Activated CD4-positive, alpha-beta T cell treated with anti-CD3 and anti-CD28 coated beads, Interleukin-2, amount 50 U/mL, for 1 hour (primary cell): ENCODE measurements at regions not wholly inside any gene's neighbourhood (a gene's known extent, or its start where the extent isn't known, plus 50 kb on each side); places are given as distances from the start of the nearest gene placed in this dataset.
"Not testable (repeated sequence)": the region's sequence is repeated elsewhere in the genome, so short reads cannot be mapped to it uniquely, and the experiment has no call there.

Source experiments
- DNase-seq: peaks from one replicate; pipeline ENCODE4 v3.0.0-alpha.2; 2020

GRCh38 chrX:10676235-10676957 is 56.0 kb upstream of the MID1 start:
- DNase-seq: no peak

- DNase-seq: no peak
Measured at GRCh38 chrX:10677490-10677889, 57.1 kb upstream of the MID1 start.

GRCh38 chrX:10679387-10679786 is 59.0 kb upstream of the MID1 start:
- DNase-seq: no peak

GRCh38 chrX:10681167-10681566 is 60.8 kb upstream of the MID1 start:
- DNase-seq: no peak

GRCh38 chrX:10683631-10684030 is 63.2 kb upstream of the MID1 start:
- not testable (repeated sequence) for DNase-seq

- DNase-seq: no peak
Measured at GRCh38 chrX:10685923-10686595, 65.7 kb upstream of the MID1 start.

- DNase-seq: not testable (repeated sequence)
Measured at GRCh38 chrX:10691751-10692150, 71.4 kb upstream of the MID1 start.

- DNase-seq: no peak
Measured at GRCh38 chrX:10697616-10698317, 77.4 kb upstream of the MID1 start.

- DNase-seq: no peak
Measured at GRCh38 chrX:10698318-10698640, 77.9 kb upstream of the MID1 start.

GRCh38 chrX:10702031-10702430 is 81.6 kb upstream of the MID1 start:
- DNase-seq: no peak

GRCh38 chrX:10706342-10706741 is 86.0 kb upstream of the MID1 start:
- not testable (repeated sequence) for DNase-seq

- no peak for DNase-seq
Measured at GRCh38 chrX:10707773-10708172, 87.4 kb upstream of the MID1 start.

GRCh38 chrX:10709276-10709675 is 88.9 kb upstream of the MID1 start:
- DNase-seq: no peak

- DNase-seq: no peak
Measured at GRCh38 chrX:10714531-10714930, 94.1 kb upstream of the MID1 start.

GRCh38 chrX:10722851-10723250 is 102.5 kb upstream of the MID1 start:
- peak; percentile 14 for DNase-seq

GRCh38 chrX:10725071-10725470 is 104.7 kb upstream of the MID1 start:
- DNase-seq: no peak

- DNase-seq: no peak
Measured at GRCh38 chrX:10726647-10727046, 106.3 kb upstream of the MID1 start.

GRCh38 chrX:10728806-10729389 is 108.5 kb upstream of the MID1 start:
- no peak for DNase-seq

GRCh38 chrX:10739426-10739825 is 119.0 kb upstream of the MID1 start:
- DNase-seq: no peak

GRCh38 chrX:10741003-10741402 is 120.6 kb upstream of the MID1 start:
- no peak for DNase-seq

- no peak for DNase-seq
Measured at GRCh38 chrX:10741550-10741949, 121.2 kb upstream of the MID1 start.

GRCh38 chrX:10743476-10743875 is 123.1 kb upstream of the MID1 start:
- no peak for DNase-seq

GRCh38 chrX:10744007-10744406 is 123.6 kb upstream of the MID1 start:
- DNase-seq: no peak

- no peak for DNase-seq
Measured at GRCh38 chrX:10747975-10748374, 127.6 kb upstream of the MID1 start.
